ENCODE measurements at regions not wholly inside any gene's neighbourhood (a gene's known extent, or its start where the extent isn't known, plus 50 kb on each side); places are given as distances from the start of the nearest gene placed in this dataset.

GRCh38 chr10:128759174-128759573 lies 633.0 kb upstream of the MKI67 start:
- no peak for DNase-seq

- DNase-seq, result no peak
These were observed 637.4 kb upstream of the MKI67 start for GRCh38 chr10:128763588-128763987.

- DNase-seq, result no peak
These were observed 638.0 kb upstream of the MKI67 start for GRCh38 chr10:128764190-128764589.

GRCh38 chr10:128766915-128767314 lies 640.7 kb upstream of the MKI67 start:
- no peak for DNase-seq

- no peak for DNase-seq
These were observed 648.8 kb upstream of the MKI67 start for GRCh38 chr10:128774979-128775378.

- DNase-seq, result no peak
These were observed 649.5 kb upstream of the MKI67 start for GRCh38 chr10:128775743-128776142.

- no peak for DNase-seq
These were observed 650.5 kb upstream of the MKI67 start for GRCh38 chr10:128776673-128777252.

- no peak for DNase-seq
These were observed 651.1 kb upstream of the MKI67 start for GRCh38 chr10:128777342-128777741.

- no peak for DNase-seq
These were observed 653.2 kb upstream of the MKI67 start for GRCh38 chr10:128779416-128779815.

- no peak for DNase-seq
These were observed 654.0 kb upstream of the MKI67 start for GRCh38 chr10:128780156-128780761.

GRCh38 chr10:128781637-128782036 lies 655.4 kb upstream of the MKI67 start:
- DNase-seq, result no peak

GRCh38 chr10:128784444-128784843 lies 658.2 kb upstream of the MKI67 start:
- no peak for DNase-seq

GRCh38 chr10:128792426-128793140 lies 666.4 kb upstream of the MKI67 start:
- DNase-seq, result no peak

GRCh38 chr10:128793726-128794655 lies 667.8 kb upstream of the MKI67 start:
- DNase-seq, result no peak

- no peak for DNase-seq
These were observed 670.2 kb upstream of the MKI67 start for GRCh38 chr10:128796396-128796912.

GRCh38 chr10:128802062-128802461 lies 665.0 kb upstream of the MGMT start:
- DNase-seq, result no peak

GRCh38 chr10:128803790-128804189 lies 663.3 kb upstream of the MGMT start:
- DNase-seq, result no peak

- no peak for DNase-seq
These were observed 662.6 kb upstream of the MGMT start for GRCh38 chr10:128804411-128804810.

GRCh38 chr10:128808921-128809440 lies 658.1 kb upstream of the MGMT start:
- no peak for DNase-seq

- no peak for DNase-seq
These were observed 655.5 kb upstream of the MGMT start for GRCh38 chr10:128811511-128811910.

- DNase-seq, result no peak
These were observed 655.0 kb upstream of the MGMT start for GRCh38 chr10:128812000-128812399.

GRCh38 chr10:128813574-128813973 lies 653.5 kb upstream of the MGMT start:
- no peak for DNase-seq
